CD4-positive, alpha-beta memory T cell (primary cell): ENCODE measurements at regions not wholly inside any gene's neighbourhood (a gene's known extent, or its start where the extent isn't known, plus 50 kb on each side); places are given as distances from the start of the nearest gene placed in this dataset.

Experiments used
- CTCF ChIA-PET: fragments of 350-600 bp; sonication (Branson Sonifier 250); formaldehyde crosslinking; loops from one replicate; lab custom pipeline; 2021; ENCODE audit warnings: inconsistent platforms; ENCODE audit not compliant: partially characterized antibody; lab: Charles Lee
- POLR2A ChIA-PET: fragments of 350-600 bp; sonication (Branson Sonifier 250); formaldehyde crosslinking; loops from one replicate; lab custom pipeline; 2021; ENCODE audit not compliant: partially characterized antibody; lab: Charles Lee
- DNase-seq, 5 donors: peaks; one replicate each; pipeline versions ENCODE4 v3.0.0 to v3.0.0-alpha.2; 2020 to 2022; ENCODE audit warnings: mixed read lengths in 1 of 5
- H3K27ac ChIP-seq: one replicate; pipeline ENCODE4 v1.7.0; 2013; ENCODE audit warnings: low read depth, low read length
- H3K27me3 ChIP-seq: 2 replicates; pipeline ENCODE4 v1.7.0; 2013; ENCODE audit warnings: mild to moderate bottlenecking, low read length, moderate library complexity; ENCODE audit not compliant: insufficient read depth
- H3K36me3 ChIP-seq: 2 replicates; pipeline ENCODE4 v1.7.0; 2013; ENCODE audit warnings: mild to moderate bottlenecking, low read length, moderate library complexity; ENCODE audit not compliant: insufficient read depth
- H3K4me1 ChIP-seq: 2 replicates; pipeline ENCODE4 v1.7.0; 2013; ENCODE audit warnings: mild to moderate bottlenecking, low read length, moderate library complexity; ENCODE audit not compliant: insufficient read depth
- H3K4me3 ChIP-seq, 2 donors: one replicate each; pipeline ENCODE4 v1.7.0; 2013; ENCODE audit warnings: low read length in 2 of 2, mild to moderate bottlenecking in 1 of 2
- H3K9me3 ChIP-seq, 2 donors: one replicate each; pipeline ENCODE4 v1.7.0; 2013; ENCODE audit warnings: low read length in 2 of 2, control low read depth in 1 of 2; ENCODE audit not compliant: control insufficient read depth in 1 of 2
- H3K27ac Mint-ChIP-seq, 7 donors: one replicate each; pipeline ENCODE4 v1.8.0; 2020 to 2021; ENCODE audit warnings: mixed read lengths in 7 of 7, mild to moderate bottlenecking in 6 of 7, inconsistent platforms in 3 of 7, moderate library complexity in 3 of 7
- H3K27me3 Mint-ChIP-seq, 2 donors: one replicate each; pipeline ENCODE4 v1.8.0; 2020 to 2021; ENCODE audit warnings: mixed read lengths in 2 of 2
- H3K36me3 Mint-ChIP-seq, 2 donors: one replicate each; pipeline ENCODE4 v1.8.0; 2020 to 2021; ENCODE audit warnings: mixed read lengths in 2 of 2, inconsistent platforms in 1 of 2, mild to moderate bottlenecking in 1 of 2
- H3K4me1 Mint-ChIP-seq, 4 donors: one replicate each; pipeline ENCODE4 v1.8.0; 2020 to 2021; ENCODE audit warnings: mixed read lengths in 4 of 4, mild to moderate bottlenecking in 1 of 4
- H3K4me3 Mint-ChIP-seq, 8 donors: one replicate each; pipeline ENCODE4 v1.8.0; 2020 to 2021; ENCODE audit warnings: mixed read lengths in 8 of 8, mild to moderate bottlenecking in 7 of 8, moderate library complexity in 6 of 8, inconsistent platforms in 3 of 8
- H3K9me3 Mint-ChIP-seq, 8 donors: one replicate each; pipeline ENCODE4 v1.8.0; 2020 to 2021; ENCODE audit warnings: mixed read lengths in 8 of 8, mild to moderate bottlenecking in 5 of 8, inconsistent platforms in 3 of 8, moderate library complexity in 1 of 8
- intact Hi-C: fragments of 100-400 bp; cut with micrococcal nuclease; formaldehyde crosslinking; loops from one replicate; pipeline ENCODE4 v1.15.1; 2023

- Mint-ChIP-seq H3K36me3 (no peaks in the 10 kb centered on the region), H3K27ac (no peak overlapping the region), H3K27me3 (no peaks in the 10 kb centered on the region), H3K9me3 (peaks cover 0 to 12% (median 8%) of the 10 kb centered on the region in 8 donors), H3K4me1 (no peaks in the 10 kb centered on the region), H3K4me3 (no peak overlapping the region)
- CTCF ChIA-PET, result no interaction called here
- no peaks in the 10 kb centered on the region for H3K27me3 ChIP-seq
- intact Hi-C loops, result no loop called here
- no peaks in the 10 kb centered on the region for H3K4me1 ChIP-seq
- no peaks in the 10 kb centered on the region for H3K9me3 ChIP-seq
- DNase-seq, result no peak
- no peak overlapping the region for H3K4me3 ChIP-seq
- no peaks in the 10 kb centered on the region for H3K36me3 ChIP-seq
- H3K27ac ChIP-seq, result no peak overlapping the region
- POLR2A ChIA-PET, result no interaction called here
Observed at GRCh38 chr2:21860907-21861306, 737.1 kb downstream of the TDRD15 start.

- no peaks in the 10 kb centered on the region for H3K4me1 Mint-ChIP-seq
- H3K9me3 Mint-ChIP-seq, result peaks cover 0 to 13% (median 6%) of the 10 kb centered on the region in 8 donors
Observed at GRCh38 chr2:21866316-21866715, 742.5 kb downstream of the TDRD15 start.

GRCh38 chr2:21887881-21888280 lies 764.1 kb downstream of the TDRD15 start:
- intact Hi-C loops, result no loop called here
- CTCF ChIA-PET, result no interaction called here
- H3K9me3 Mint-ChIP-seq, result peaks cover 3 to 30% (median 13%) of the 10 kb centered on the region in 8 donors

More at GRCh38 chr2:21866316-21866715, 742.5 kb downstream of the TDRD15 start:
- Mint-ChIP-seq H3K27me3 (no peaks in the 10 kb centered on the region), H3K27ac (no peak overlapping the region), H3K4me3 (no peak overlapping the region), H3K36me3 (no peaks in the 10 kb centered on the region)
- ChIA-PET CTCF (no interaction called here), POLR2A (no interaction called here)
- H3K27ac ChIP-seq, result no peak overlapping the region
- intact Hi-C loops, result no loop called here
- H3K27me3 ChIP-seq, result no peaks in the 10 kb centered on the region
- H3K4me3 ChIP-seq, result no peak overlapping the region
- H3K4me1 ChIP-seq, result no peaks in the 10 kb centered on the region
- H3K36me3 ChIP-seq, result no peaks in the 10 kb centered on the region
- no peak for DNase-seq
- no peaks in the 10 kb centered on the region for H3K9me3 ChIP-seq

GRCh38 chr2:21890041-21890440 lies 766.3 kb downstream of the TDRD15 start:
- H3K9me3 ChIP-seq, result no peaks in the 10 kb centered on the region
- ChIA-PET POLR2A (no interaction called here), CTCF (no interaction called here)
- H3K4me1 Mint-ChIP-seq, result no peaks in the 10 kb centered on the region
- no peaks in the 10 kb centered on the region for H3K27me3 Mint-ChIP-seq
- no peak for DNase-seq
- no peak overlapping the region for H3K4me3 ChIP-seq
- H3K27me3 ChIP-seq, result no peaks in the 10 kb centered on the region
- H3K27ac ChIP-seq, result no peak overlapping the region
- H3K4me3 Mint-ChIP-seq, result no peak overlapping the region
- intact Hi-C loops, result no loop called here
- H3K36me3 ChIP-seq, result no peaks in the 10 kb centered on the region
- H3K36me3 Mint-ChIP-seq, result no peaks in the 10 kb centered on the region
- no peaks in the 10 kb centered on the region for H3K4me1 ChIP-seq
- H3K27ac Mint-ChIP-seq, result no peak overlapping the region
- peaks cover 3 to 34% (median 12%) of the 10 kb centered on the region in 8 donors for H3K9me3 Mint-ChIP-seq

More at GRCh38 chr2:21887881-21888280, 764.1 kb downstream of the TDRD15 start:
- Histone ChIP-seq H3K27ac (no peak overlapping the region), H3K4me1 (no peaks in the 10 kb centered on the region), H3K27me3 (no peaks in the 10 kb centered on the region), H3K36me3 (no peaks in the 10 kb centered on the region), H3K4me3 (no peak overlapping the region), H3K9me3 (no peaks in the 10 kb centered on the region)
- Mint-ChIP-seq H3K4me3 (no peak overlapping the region), H3K27ac (no peak overlapping the region), H3K27me3 (no peaks in the 10 kb centered on the region), H3K36me3 (no peaks in the 10 kb centered on the region), H3K4me1 (no peaks in the 10 kb centered on the region)
- DNase-seq, result no peak
- POLR2A ChIA-PET, result no interaction called here

- intact Hi-C loops, result no loop called here
- DNase-seq, result no peak
- no peak overlapping the region for H3K4me3 Mint-ChIP-seq
- Histone ChIP-seq H3K27ac (no peak overlapping the region), H3K9me3 (no peaks in the 10 kb centered on the region), H3K4me1 (no peaks in the 10 kb centered on the region), H3K27me3 (no peaks in the 10 kb centered on the region), H3K36me3 (no peaks in the 10 kb centered on the region), H3K4me3 (no peak overlapping the region)
- no peaks in the 10 kb centered on the region for H3K27me3 Mint-ChIP-seq
- peaks cover 1 to 31% (median 12%) of the 10 kb centered on the region in 8 donors for H3K9me3 Mint-ChIP-seq
- POLR2A ChIA-PET, result no interaction called here
- H3K27ac Mint-ChIP-seq, result no peak overlapping the region
- no peaks in the 10 kb centered on the region for H3K4me1 Mint-ChIP-seq
- no peaks in the 10 kb centered on the region for H3K36me3 Mint-ChIP-seq
- CTCF ChIA-PET, result no interaction called here
Observed at GRCh38 chr2:21890716-21891115, 766.9 kb downstream of the TDRD15 start.

- Mint-ChIP-seq H3K36me3 (no peaks in the 10 kb centered on the region), H3K9me3 (peaks cover 0 to 28% (median 11%) of the 10 kb centered on the region in 8 donors), H3K4me3 (no peak overlapping the region), H3K4me1 (no peaks in the 10 kb centered on the region), H3K27ac (no peak overlapping the region), H3K27me3 (no peaks in the 10 kb centered on the region)
- Histone ChIP-seq H3K4me1 (no peaks in the 10 kb centered on the region), H3K27me3 (no peaks in the 10 kb centered on the region), H3K4me3 (no peak overlapping the region), H3K36me3 (no peaks in the 10 kb centered on the region), H3K9me3 (no peaks in the 10 kb centered on the region), H3K27ac (no peak overlapping the region)
- POLR2A ChIA-PET, result no interaction called here
- intact Hi-C loops, result no loop called here
- no peak for DNase-seq
- CTCF ChIA-PET, result no interaction called here
Observed at GRCh38 chr2:21891191-21891590, 767.4 kb downstream of the TDRD15 start.

GRCh38 chr2:21892140-21892539 lies 768.4 kb downstream of the TDRD15 start:
- H3K4me3 Mint-ChIP-seq, result no peak overlapping the region
- POLR2A ChIA-PET, result no interaction called here
- H3K27me3 Mint-ChIP-seq, result no peaks in the 10 kb centered on the region
- Histone ChIP-seq H3K27me3 (no peaks in the 10 kb centered on the region), H3K27ac (no peak overlapping the region), H3K4me3 (no peak overlapping the region), H3K4me1 (no peaks in the 10 kb centered on the region), H3K9me3 (no peaks in the 10 kb centered on the region), H3K36me3 (no peaks in the 10 kb centered on the region)
- peaks cover 0 to 20% (median 7%) of the 10 kb centered on the region in 8 donors for H3K9me3 Mint-ChIP-seq
- CTCF ChIA-PET, result no interaction called here
- H3K4me1 Mint-ChIP-seq, result no peaks in the 10 kb centered on the region
- H3K27ac Mint-ChIP-seq, result no peak overlapping the region
- H3K36me3 Mint-ChIP-seq, result no peaks in the 10 kb centered on the region
- intact Hi-C loops, result no loop called here
- no peak for DNase-seq

- POLR2A ChIA-PET, result no interaction called here
- intact Hi-C loops, result no loop called here
Observed at GRCh38 chr2:21895200-21895599, 771.4 kb downstream of the TDRD15 start.

More at GRCh38 chr2:21895200-21895599, 771.4 kb downstream of the TDRD15 start:
- no peak overlapping the region for H3K4me3 ChIP-seq
- no peaks in the 10 kb centered on the region for H3K36me3 ChIP-seq
- H3K27ac ChIP-seq, result no peak overlapping the region
- no peaks in the 10 kb centered on the region for H3K36me3 Mint-ChIP-seq
- no peaks in the 10 kb centered on the region for H3K27me3 Mint-ChIP-seq
- no peaks in the 10 kb centered on the region for H3K27me3 ChIP-seq
- no peaks in the 10 kb centered on the region for H3K4me1 ChIP-seq
- no peak overlapping the region for H3K4me3 Mint-ChIP-seq
- peaks cover 2 to 21% (median 5%) of the 10 kb centered on the region in 8 donors for H3K9me3 Mint-ChIP-seq
- H3K9me3 ChIP-seq, result no peaks in the 10 kb centered on the region
- DNase-seq, result no peak
- no peaks in the 10 kb centered on the region for H3K4me1 Mint-ChIP-seq
- no peak overlapping the region for H3K27ac Mint-ChIP-seq
- CTCF ChIA-PET, result no interaction called here
